NB4 (cell line): ENCODE measurements at regions not wholly inside any gene's neighbourhood (a gene's known extent, or its start where the extent isn't known, plus 50 kb on each side); places are given as distances from the start of the nearest gene placed in this dataset.
A peak's percentile ranks its signal among the peaks of the same experiment; 100 is the strongest.
"Not testable (repeated sequence)": the region's sequence is repeated elsewhere in the genome, so short reads cannot be mapped to it uniquely, and the experiment has no call there.

Experiments used
- DNase-seq: peaks from one replicate; pipeline ENCODE4 v3.0.0; 2010; ENCODE audit warnings: low read depth
- H3K4me3 ChIP-seq: one replicate; pipeline ENCODE4 v1.5.1; 2011; ENCODE audit warnings: mild to moderate bottlenecking, low read depth, low read length, moderate library complexity
- CTCF ChIP-seq: IDR thresholded peaks from one replicate; pipeline ENCODE4 v1.5.1; 2012; ENCODE audit warnings: low read depth, low read length
- MAX ChIP-seq: IDR thresholded peaks from 2 replicates; pipeline ENCODE4 v1.6.1; 2011; ENCODE audit warnings: low read depth, low read length
- MYC ChIP-seq: IDR thresholded peaks from 2 replicates; pipeline ENCODE4 v1.6.1; 2011; ENCODE audit warnings: low read depth, low read length
- POLR2A ChIP-seq: IDR thresholded peaks from 2 replicates; pipeline ENCODE4 v1.6.1; 2011; ENCODE audit warnings: mild to moderate bottlenecking; ENCODE audit not compliant: insufficient read length; ENCODE audit errors: extremely low read depth

GRCh38 chr1:187070076-187070475 lies 241.3 kb downstream of the PLA2G4A start:
- DNase-seq: no peak
- TF ChIP-seq MAX (no peak), MYC (no peak), POLR2A (no peak), CTCF (no peak)
- H3K4me3 ChIP-seq: no peak overlapping the region

GRCh38 chr1:187072262-187073034 lies 243.7 kb downstream of the PLA2G4A start:
- peak overlapping the region; percentile 54 for H3K4me3 ChIP-seq
- DNase-seq: peak; percentile 21

- H3K4me3 ChIP-seq: peak overlapping the region; percentile 54
- DNase-seq: peak; percentile 28
- TF ChIP-seq POLR2A: peak; percentile 20
These were observed 244.3 kb downstream of the PLA2G4A start for GRCh38 chr1:187073035-187073560.

GRCh38 chr1:187073634-187074245 lies 245.0 kb downstream of the PLA2G4A start:
- DNase-seq, H3K4me3 ChIP-seq: not testable (repeated sequence)

GRCh38 chr1:187074445-187075048 lies 245.8 kb downstream of the PLA2G4A start:
- no peak for DNase-seq
- H3K4me3 ChIP-seq: no peak overlapping the region
- TF ChIP-seq MYC (no peak), CTCF (no peak), MAX (no peak), POLR2A (no peak)

- DNase-seq: no peak
- no peak overlapping the region for H3K4me3 ChIP-seq
- TF ChIP-seq MAX (no peak), CTCF (no peak), POLR2A (no peak), MYC (no peak)
These were observed 248.2 kb downstream of the PLA2G4A start for GRCh38 chr1:187076922-187077321.

- TF ChIP-seq MYC (no peak), MAX (no peak), POLR2A (no peak), CTCF (no peak)
- H3K4me3 ChIP-seq: no peak overlapping the region
- DNase-seq: no peak
These were observed 249.6 kb downstream of the PLA2G4A start for GRCh38 chr1:187078321-187078720.
